K562 (cell line): ENCODE measurements at regions not wholly inside any gene's neighbourhood (a gene's known extent, or its start where the extent isn't known, plus 50 kb on each side); places are given as distances from the start of the nearest gene placed in this dataset.

ENCODE experiments used
- ATAC-seq: fragments of 200-7000 bp; cut with Tn5 transposase; 3 replicates; pipeline ENCODE4 v1.9.1; 2020; ENCODE audit warnings: moderate library complexity
- BruUV-seq: library from RNA; stranded (reverse); fragments of 400-500 nt; replicated peaks from 2 replicates; lab custom pipeline; 2021; lab: Mats Ljungman, UMichigan
- CTCF ChIA-PET: fragments of 300-600 bp; formaldehyde crosslinking; extraction: SDS; loops from one replicate; lab custom pipeline; 2021; ENCODE audit warnings: low intra/inter-chr PET ratio; lab: Yijun Ruan, JAX
- POLR2A ChIA-PET: fragments of 300-600, 350-650 bp; sonication (Branson Sonifier 250); formaldehyde crosslinking; extraction: SDS; loops from one replicate; lab custom pipeline; 2021; ENCODE audit warnings: antibody characterized with exemption, inconsistent platforms; lab: Yijun Ruan, JAX
- DNase-seq, 4 experiments: peaks; one replicate each; pipeline versions ENCODE4 v3.0.0 to v3.0.0-alpha.2; 2011 to 2018; ENCODE audit warnings: low spot score in 3 of 4, mixed read lengths in 3 of 4; ENCODE audit errors: extremely low read depth in 1 of 4
- FAIRE-seq: peaks from 2 replicates; lab custom pipeline; 2011; peaks lifted over from hg19 to GRCh38; lab: Jason Lieb, UNC
- H2AFZ ChIP-seq: 2 replicates; pipeline ENCODE4 v1.6.0; 2011; ENCODE audit warnings: low read depth, low read length, control low read depth, inconsistent platforms
- H3K27ac ChIP-seq: fragments of 200-600 bp; 3 replicates; pipeline ENCODE4 v1.8.0; 2011; ENCODE audit warnings: low read depth, mild to moderate bottlenecking, control low read depth, inconsistent platforms, low read length, moderate library complexity, mixed read lengths; ENCODE audit errors: extremely low read depth
- H3K27me3 ChIP-seq, 2 experiments: fragments of 300-600 bp in 1 of 2; 2 replicates in 1 of 2; 3 replicates in 1 of 2; pipeline versions ENCODE4 v1.6.0 to v1.8.0; 2011; ENCODE audit warnings: inconsistent platforms in 2 of 2, low read length in 2 of 2, mild to moderate bottlenecking in 1 of 2, mixed read lengths in 1 of 2, moderate library complexity in 1 of 2; ENCODE audit not compliant: control insufficient read depth in 2 of 2, insufficient read depth in 2 of 2
- H3K36me3 ChIP-seq: fragments of 300-600 bp; 3 replicates; pipeline ENCODE4 v1.8.0; 2011; ENCODE audit warnings: mild to moderate bottlenecking, low read length, inconsistent platforms; ENCODE audit not compliant: control insufficient read depth, insufficient read depth
- H3K4me1 ChIP-seq, 2 experiments: fragments of 200-600 bp in 1 of 2; replicated peaks in 1 of 2; 2 replicates in 1 of 2; 3 replicates in 1 of 2; pipeline versions ENCODE4 v1.5.1 to v1.8.0; 2011; ENCODE audit warnings: inconsistent platforms in 2 of 2, low read length in 2 of 2, mild to moderate bottlenecking in 1 of 2, mixed read lengths in 1 of 2, moderate library complexity in 1 of 2; ENCODE audit not compliant: control insufficient read depth in 2 of 2, insufficient read depth in 2 of 2
- H3K4me2 ChIP-seq: 2 replicates; pipeline ENCODE4 v1.6.1; 2011; ENCODE audit warnings: low read length, control low read depth, inconsistent platforms, mixed read lengths; ENCODE audit not compliant: insufficient read depth
- H3K4me3 ChIP-seq: fragments of 200-600 bp; sonication (generic), shearing (Covaris generic); 2 replicates; pipeline ENCODE4 v1.5.1; 2016; ENCODE audit warnings: control low read depth, inconsistent platforms
- H3K79me2 ChIP-seq: fragments of 200-600 bp; 3 replicates; pipeline ENCODE4 v1.8.0; 2011; ENCODE audit warnings: low read length, inconsistent platforms; ENCODE audit not compliant: control insufficient read depth, insufficient read depth
- H3K9ac ChIP-seq, 2 experiments: 2 replicates each; pipeline versions ENCODE4 v1.6.0 to v1.6.1; 2011; ENCODE audit warnings: low read depth in 2 of 2, low read length in 2 of 2, control low read depth in 1 of 2, inconsistent platforms in 1 of 2, mild to moderate bottlenecking in 1 of 2, mixed read lengths in 1 of 2; ENCODE audit not compliant: insufficient read depth in 1 of 2
- H3K9me1 ChIP-seq: one replicate; pipeline ENCODE4 v1.6.0; 2011; ENCODE audit warnings: inconsistent platforms, mild to moderate bottlenecking, low read length, moderate library complexity; ENCODE audit not compliant: control insufficient read depth, insufficient read depth
- H3K9me3 ChIP-seq: replicated peaks from 2 replicates; pipeline ENCODE4 v1.5.1; 2011; ENCODE audit warnings: low read depth, low read length, inconsistent platforms; ENCODE audit not compliant: control insufficient read depth, insufficient read depth
- H4K20me1 ChIP-seq: replicated peaks from 2 replicates; pipeline ENCODE4 v1.6.1; 2011; ENCODE audit warnings: low read length, inconsistent platforms, mixed read lengths; ENCODE audit not compliant: control insufficient read depth, insufficient read depth
- CHD1 ChIP-seq: fragments of 200-600 bp; sonication (generic); IDR thresholded peaks from one replicate; pipeline ENCODE4 v1.6.1; 2012; ENCODE audit warnings: mild to moderate bottlenecking, moderate library complexity, low read length, inconsistent platforms
- IFI16 ChIP-seq: fragments of 250-450 bp; sonication (Bioruptor Pico); IDR thresholded peaks from 2 replicates; pipeline ENCODE4 v2.1.2; 2022; ENCODE audit warnings: mild to moderate bottlenecking, inconsistent platforms
- KDM2B ChIP-seq: fragments of 250-450 bp; sonication (Bioruptor Pico); IDR thresholded peaks from 2 replicates; pipeline ENCODE4 v1.8.0; 2021; ENCODE audit warnings: mild to moderate bottlenecking, moderate library complexity
- KLF1 ChIP-seq: fragments of 450-650 bp; IDR thresholded peaks from 2 replicates; pipeline ENCODE4 v1.6.1; 2016; ENCODE audit warnings: missing genetic modification characterization, missing compliant biosample characterization
- PTBP1 ChIP-seq: fragments of 200-400 bp; formaldehyde crosslinking; IDR thresholded peaks from 2 replicates; pipeline ENCODE4 v1.6.1; 2017; ENCODE audit warnings: low read depth, low read length
- STAG1 ChIP-seq: sonication (generic); formaldehyde crosslinking; IDR thresholded peaks from 2 replicates; pipeline ENCODE4 v1.5.0; 2020; ENCODE audit warnings: missing genetic modification reagents, borderline replicate concordance
- ZNF445 ChIP-seq: fragments of 250-450 bp; sonication (Bioruptor Pico); IDR thresholded peaks from 2 replicates; pipeline ENCODE4 v1.4.0; 2020; ENCODE audit warnings: low read depth, mild to moderate bottlenecking, moderate library complexity
- WGBS: fragments of 100-300 bp; shearing (Covaris generic); methylation state at CpG from one replicate; pipeline ENCODE4 v1.1.6; 2016; ENCODE audit warnings: low coverage, mixed read lengths; ENCODE audit not compliant: insufficient coverage; ENCODE audit errors: missing lambda C conversion rate; 5-methylcytosine and 5-hydroxymethylcytosine counted together
- in situ Hi-C: fragments of 300-500 bp; cut with MboI; formaldehyde crosslinking; loops from 4 replicates; pipeline ENCODE4 v1.15.0; 2018; ENCODE audit warnings: inconsistent platforms, mixed read lengths
- intact Hi-C: fragments of 100-400 bp; cut with micrococcal nuclease; formaldehyde crosslinking; loops from 2 replicates; pipeline ENCODE4 v1.14.2; 2022
- TF ChIP-seq, protein P1 (sequence below): sonication (generic); formaldehyde crosslinking; IDR thresholded peaks from 2 replicates; pipeline ENCODE4 v1.8.1; 2023; ENCODE audit warnings: mild to moderate bottlenecking, missing genetic modification reagents
- TF ChIP-seq, protein P2 (sequence below): IDR thresholded peaks from 2 replicates; pipeline ENCODE4 v1.6.1; 2016; ENCODE audit warnings: missing genetic modification characterization, missing compliant biosample characterization

DNA sequence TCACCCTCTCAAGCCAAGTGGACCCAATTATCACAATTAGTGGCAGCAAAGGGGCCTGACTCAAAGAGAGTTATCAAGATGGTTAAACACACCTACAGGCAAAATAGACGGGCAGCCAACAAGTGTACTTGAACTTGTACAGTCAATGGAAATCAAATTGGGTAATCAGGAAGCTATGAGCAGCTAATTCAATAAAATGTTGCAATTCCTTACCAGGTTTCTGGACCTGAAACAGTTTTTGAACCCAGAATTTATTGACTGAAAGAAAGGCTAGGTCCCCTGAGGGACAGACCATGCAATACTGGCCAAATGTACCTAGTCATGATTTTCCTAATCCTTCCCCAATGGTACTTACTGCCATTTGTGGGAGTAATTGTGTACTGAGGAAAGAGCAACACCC is 679.8 kb downstream of the EPM2A start:
- Histone ChIP-seq H4K20me1 (no peaks in the 10 kb centered on the region), H3K9ac (no peak overlapping the region), H3K4me3 (no peak overlapping the region), H3K36me3 (no peaks in the 10 kb centered on the region), H3K4me2 (no peak overlapping the region), H3K79me2 (no peaks in the 10 kb centered on the region), H3K27ac (no peak overlapping the region), H3K9me3 (no peaks in the 10 kb centered on the region), H3K27me3 (no peaks in the 10 kb centered on the region), H2AFZ (no peak overlapping the region), H3K4me1 (no peaks in the 10 kb centered on the region), H3K9me1 (no peaks in the 10 kb centered on the region)
- 7% methylated on average over 1 of the region's 1 CpG for WGBS
- CTCF ChIA-PET = no interaction called here
- in situ Hi-C loops (no loop called here), intact Hi-C loops (no loop called here)
- DNase-seq = no peak
- no peak for ATAC-seq
- FAIRE-seq = no peak
- POLR2A ChIA-PET = no interaction called here
- TF ChIP-seq ZNF445 (CRISPR knock-in tag) (no peak), CHD1 (no peak), KDM2B (no peak), STAG1 (CRISPR knock-in tag) (no peak), PTBP1 (no peak), IFI16 (CRISPR knock-in tag) (no peak), KLF1 (tag) (no peak)
- TF ChIP-seq, protein P1, sequence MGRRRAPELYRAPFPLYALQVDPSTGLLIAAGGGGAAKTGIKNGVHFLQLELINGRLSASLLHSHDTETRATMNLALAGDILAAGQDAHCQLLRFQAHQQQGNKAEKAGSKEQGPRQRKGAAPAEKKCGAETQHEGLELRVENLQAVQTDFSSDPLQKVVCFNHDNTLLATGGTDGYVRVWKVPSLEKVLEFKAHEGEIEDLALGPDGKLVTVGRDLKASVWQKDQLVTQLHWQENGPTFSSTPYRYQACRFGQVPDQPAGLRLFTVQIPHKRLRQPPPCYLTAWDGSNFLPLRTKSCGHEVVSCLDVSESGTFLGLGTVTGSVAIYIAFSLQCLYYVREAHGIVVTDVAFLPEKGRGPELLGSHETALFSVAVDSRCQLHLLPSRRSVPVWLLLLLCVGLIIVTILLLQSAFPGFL = no peak
- TF ChIP-seq, protein P2, sequence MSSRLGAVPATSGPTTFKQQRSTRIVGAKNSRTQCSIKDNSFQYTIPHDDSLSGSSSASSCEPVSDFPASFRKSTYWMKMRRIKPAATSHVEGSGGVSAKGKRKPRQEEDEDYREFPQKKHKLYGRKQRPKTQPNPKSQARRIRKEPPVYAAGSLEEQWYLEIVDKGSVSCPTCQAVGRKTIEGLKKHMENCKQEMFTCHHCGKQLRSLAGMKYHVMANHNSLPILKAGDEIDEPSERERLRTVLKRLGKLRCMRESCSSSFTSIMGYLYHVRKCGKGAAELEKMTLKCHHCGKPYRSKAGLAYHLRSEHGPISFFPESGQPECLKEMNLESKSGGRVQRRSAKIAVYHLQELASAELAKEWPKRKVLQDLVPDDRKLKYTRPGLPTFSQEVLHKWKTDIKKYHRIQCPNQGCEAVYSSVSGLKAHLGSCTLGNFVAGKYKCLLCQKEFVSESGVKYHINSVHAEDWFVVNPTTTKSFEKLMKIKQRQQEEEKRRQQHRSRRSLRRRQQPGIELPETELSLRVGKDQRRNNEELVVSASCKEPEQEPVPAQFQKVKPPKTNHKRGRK (tag) = no peak
- BruUV-seq = no TSS peak
